Testis (tissue), 2 donors: ENCODE measurements at regions not wholly inside any gene's neighbourhood (a gene's known extent, or its start where the extent isn't known, plus 50 kb on each side); places are given as distances from the start of the nearest gene placed in this dataset.

Experiments
- DNase-seq: peaks from one replicate; pipeline ENCODE4 v3.0.0-alpha.2; 2019
- H3K27ac ChIP-seq, 2 donors: fragments of 200-600 bp; sonication (generic); one replicate each; pipeline ENCODE4 v1.5.1; 2019
- H3K27me3 ChIP-seq: fragments of 200-600 bp; sonication (generic); one replicate; pipeline ENCODE4 v1.5.1; 2019
- H3K36me3 ChIP-seq: fragments of 200-600 bp; sonication (generic); one replicate; pipeline ENCODE4 v1.5.1; 2017; ENCODE audit warnings: low read depth; ENCODE audit errors: missing control alignments
- H3K4me1 ChIP-seq: fragments of 200-600 bp; sonication (generic); one replicate; pipeline ENCODE4 v1.5.1; 2019
- H3K4me3 ChIP-seq, 2 donors: fragments of 200-600 bp; sonication (generic); one replicate each; pipeline ENCODE4 v1.5.1; 2017 to 2019
- H3K9me3 ChIP-seq: fragments of 200-600 bp; sonication (generic); one replicate; pipeline ENCODE4 v1.5.1; 2017
- POLR2A ChIP-seq: fragments of 450-650 bp; IDR thresholded peaks from one replicate; pipeline ENCODE4 v1.6.1; 2017; ENCODE audit warnings: antibody characterized with exemption, mild to moderate bottlenecking, moderate library complexity
- WGBS, 2 donors: methylation state at CpG; one replicate each; pipeline ENCODE4 v1.1.5; 2018; 5-methylcytosine and 5-hydroxymethylcytosine counted together
- intact Hi-C: fragments of 100-400 bp; cut with DNase I; formaldehyde crosslinking; loops from one replicate; pipeline ENCODE4 v1.15.1; 2023; ENCODE audit warnings: low total_unique reads
- TF ChIP-seq, protein P1 (sequence below), 3 experiments: fragments of 450-650 bp in 2 of 3; fragments of 200-600 bp in 1 of 3; sonication (generic) in 1 of 3; IDR thresholded peaks; one replicate each; pipeline ENCODE4 v1.5.1; 2016 to 2019; ENCODE audit warnings: antibody characterized with exemption in 3 of 3, mild to moderate bottlenecking in 2 of 3, moderate library complexity in 1 of 3

DNA sequence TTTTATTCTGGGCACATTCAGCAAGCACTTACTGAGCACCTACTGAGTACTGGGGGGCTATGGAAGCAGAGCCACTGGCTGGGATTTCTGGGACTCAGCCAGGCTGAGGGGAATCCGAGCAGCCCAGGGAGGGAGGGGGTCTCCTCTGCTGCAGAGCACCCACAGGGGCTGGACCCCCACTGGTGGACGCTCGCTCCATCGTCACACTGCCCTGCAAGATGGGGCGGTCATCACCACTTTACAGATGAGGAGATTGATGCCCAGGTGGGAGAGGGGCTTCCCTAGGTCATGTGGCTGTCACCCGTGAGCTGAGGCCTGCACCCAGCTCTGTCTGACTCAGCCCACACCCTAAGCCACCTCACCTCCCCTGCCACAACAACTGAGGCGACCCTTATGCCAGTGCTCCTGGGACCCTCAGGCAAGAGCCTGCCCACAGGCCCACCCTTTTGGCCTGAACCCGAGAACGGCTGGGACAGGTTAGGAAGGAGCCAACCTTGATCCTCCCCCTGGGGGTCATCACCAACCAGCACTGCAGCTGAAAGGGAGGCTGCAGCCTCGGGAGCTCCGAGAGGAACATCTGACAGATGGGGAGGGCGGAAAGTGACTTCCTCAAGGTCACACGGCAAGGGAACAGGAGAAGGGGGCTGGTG is 74.4 kb downstream of the SERPINA3 start:
- no peaks in the 10 kb centered on the region for H3K36me3 ChIP-seq
- H3K27me3 ChIP-seq: no peaks in the 10 kb centered on the region
- no peaks in the 10 kb centered on the region for H3K9me3 ChIP-seq
- TF ChIP-seq, protein P1, sequence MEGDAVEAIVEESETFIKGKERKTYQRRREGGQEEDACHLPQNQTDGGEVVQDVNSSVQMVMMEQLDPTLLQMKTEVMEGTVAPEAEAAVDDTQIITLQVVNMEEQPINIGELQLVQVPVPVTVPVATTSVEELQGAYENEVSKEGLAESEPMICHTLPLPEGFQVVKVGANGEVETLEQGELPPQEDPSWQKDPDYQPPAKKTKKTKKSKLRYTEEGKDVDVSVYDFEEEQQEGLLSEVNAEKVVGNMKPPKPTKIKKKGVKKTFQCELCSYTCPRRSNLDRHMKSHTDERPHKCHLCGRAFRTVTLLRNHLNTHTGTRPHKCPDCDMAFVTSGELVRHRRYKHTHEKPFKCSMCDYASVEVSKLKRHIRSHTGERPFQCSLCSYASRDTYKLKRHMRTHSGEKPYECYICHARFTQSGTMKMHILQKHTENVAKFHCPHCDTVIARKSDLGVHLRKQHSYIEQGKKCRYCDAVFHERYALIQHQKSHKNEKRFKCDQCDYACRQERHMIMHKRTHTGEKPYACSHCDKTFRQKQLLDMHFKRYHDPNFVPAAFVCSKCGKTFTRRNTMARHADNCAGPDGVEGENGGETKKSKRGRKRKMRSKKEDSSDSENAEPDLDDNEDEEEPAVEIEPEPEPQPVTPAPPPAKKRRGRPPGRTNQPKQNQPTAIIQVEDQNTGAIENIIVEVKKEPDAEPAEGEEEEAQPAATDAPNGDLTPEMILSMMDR (IDR thresholded peaks at IDR 0.05): no peak
- no peak for TF ChIP-seq POLR2A
- 85 to 87% methylated on average over 3 to 13 of the region's 13 CpGs for WGBS, 2 donors
- DNase-seq: no peak
- H3K27ac ChIP-seq: no peak overlapping the region
- no peaks in the 10 kb centered on the region for H3K4me1 ChIP-seq
- no peak overlapping the region for H3K4me3 ChIP-seq
- intact Hi-C loops: no loop called here

DNA sequence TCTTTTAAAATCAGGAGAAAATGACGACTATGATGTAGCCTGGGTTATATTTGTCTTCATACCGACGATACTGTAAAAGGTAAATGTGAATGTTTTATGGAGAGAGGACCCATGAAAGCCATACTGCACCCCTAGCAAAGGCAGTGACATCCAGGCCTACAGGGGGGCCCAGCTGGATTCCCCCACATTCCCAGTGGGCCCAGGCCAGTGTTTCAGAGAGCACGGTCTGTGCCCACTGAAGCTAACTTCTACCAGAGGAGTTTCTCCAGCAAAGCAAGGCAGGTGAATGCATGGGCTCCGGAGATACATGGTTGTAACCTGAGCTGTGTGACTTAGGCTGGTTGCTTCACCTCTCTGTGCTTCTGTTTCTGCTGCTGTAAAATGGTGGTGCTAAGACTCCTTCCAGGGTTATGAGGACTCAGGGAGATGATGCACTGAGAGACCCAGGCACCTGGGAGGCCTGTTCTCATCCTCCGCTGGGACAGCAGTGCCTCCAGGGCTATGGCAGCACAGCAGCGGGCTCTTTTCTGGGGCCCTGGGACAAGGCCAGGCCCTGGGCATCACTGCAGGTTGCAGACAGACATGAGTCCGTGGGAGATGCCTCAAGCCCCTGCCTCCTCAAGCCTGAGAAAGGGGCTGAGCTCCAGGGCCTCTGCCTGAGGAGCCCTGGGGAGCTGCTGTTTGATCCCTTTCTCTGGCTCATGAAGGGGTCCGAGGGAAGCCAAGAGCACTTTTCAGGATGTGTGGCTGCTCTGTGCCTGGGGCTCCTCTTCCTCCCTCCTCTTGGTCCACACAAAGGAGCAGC is 73.7 kb downstream of the SERPINA3 start:
- intact Hi-C loops: no loop called here
- DNase-seq: no peak
- TF ChIP-seq, protein P1 (IDR thresholded peaks at IDR 0.05): no peak
- no peak for TF ChIP-seq POLR2A

DNA sequence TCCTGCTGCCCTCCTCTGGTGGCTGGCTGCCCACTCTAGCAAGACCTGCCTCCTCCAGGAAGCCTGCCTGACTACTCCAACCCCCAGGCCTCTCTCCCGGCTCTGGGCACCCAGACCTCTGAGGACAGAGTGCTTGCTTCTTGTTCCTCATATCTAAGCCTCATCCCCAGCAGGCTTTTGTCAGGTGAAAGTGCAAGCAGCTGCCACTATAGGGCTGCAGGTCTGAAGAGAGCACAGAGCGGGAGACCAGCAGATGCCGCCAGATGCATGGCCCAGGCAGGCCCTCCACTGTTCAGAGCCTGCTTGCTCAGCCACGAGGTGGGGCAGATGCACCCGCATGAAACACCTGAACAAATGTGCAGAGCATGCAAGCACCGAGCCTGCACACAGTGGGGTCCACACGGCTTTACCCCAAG is 73.0 kb downstream of the SERPINA3 start:
- H3K36me3 ChIP-seq: no peaks in the 10 kb centered on the region
- H3K27ac ChIP-seq: no peak overlapping the region
- no peak for DNase-seq
- H3K27me3 ChIP-seq: no peaks in the 10 kb centered on the region
- H3K4me1 ChIP-seq: no peaks in the 10 kb centered on the region
- 90% methylated on average over 7 of the region's 7 CpGs for WGBS, 2 donors
- intact Hi-C loops: no loop called here
- H3K9me3 ChIP-seq: no peaks in the 10 kb centered on the region
- no peak for TF ChIP-seq POLR2A
- TF ChIP-seq, protein P1 (IDR thresholded peaks at IDR 0.05): no peak
- no peak overlapping the region for H3K4me3 ChIP-seq

More for the DNA sequence above, 73.7 kb downstream of the SERPINA3 start:
- 91 to 92% methylated on average over 6 to 8 of the region's 9 CpGs for WGBS, 2 donors
- no peaks in the 10 kb centered on the region for H3K36me3 ChIP-seq
- H3K9me3 ChIP-seq: no peaks in the 10 kb centered on the region
- no peaks in the 10 kb centered on the region for H3K27me3 ChIP-seq
- H3K4me3 ChIP-seq: no peak overlapping the region
- no peak overlapping the region for H3K27ac ChIP-seq
- no peaks in the 10 kb centered on the region for H3K4me1 ChIP-seq

DNA sequence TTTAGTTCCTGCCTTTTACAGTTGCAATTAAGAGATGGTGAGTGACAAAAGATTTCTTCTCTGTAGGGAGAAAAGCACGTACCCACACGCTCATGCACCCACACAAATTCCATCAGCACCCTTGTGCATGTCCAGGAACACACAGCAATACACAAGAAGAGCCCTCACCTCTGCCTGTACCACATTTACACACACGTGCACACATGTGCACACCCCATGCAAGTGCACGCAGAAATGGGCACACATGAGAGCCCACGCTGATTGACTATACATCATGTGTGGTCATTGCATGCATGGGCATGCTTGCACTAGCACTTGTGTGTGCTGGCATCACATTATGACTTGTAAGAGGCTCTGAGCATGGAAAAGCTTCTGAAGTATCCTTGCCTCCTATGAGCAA is 70.5 kb downstream of the SERPINA3 start:
- no peaks in the 10 kb centered on the region for H3K9me3 ChIP-seq
- intact Hi-C loops: no loop called here
- no peaks in the 10 kb centered on the region for H3K36me3 ChIP-seq
- no peaks in the 10 kb centered on the region for H3K4me1 ChIP-seq
- WGBS, 2 donors: 95 to 96% methylated on average over 5 of the region's 5 CpGs
- no peak for DNase-seq
- no peaks in the 10 kb centered on the region for H3K27me3 ChIP-seq
- TF ChIP-seq POLR2A: no peak
- TF ChIP-seq, protein P1 (IDR thresholded peaks at IDR 0.05): no peak
- H3K4me3 ChIP-seq: no peak overlapping the region
- H3K27ac ChIP-seq: no peak overlapping the region
